GM20431 (cell line): ENCODE measurements at regions not wholly inside any gene's neighbourhood (a gene's known extent, or its start where the extent isn't known, plus 50 kb on each side); places are given as distances from the start of the nearest gene placed in this dataset.

Source experiments
- in situ Hi-C: fragments of 300-500 bp; cut with MseI, MboI; formaldehyde crosslinking; loops from one replicate; pipeline ENCODE4 v1.15.0; 2020; ENCODE audit warnings: low sequenced_read_pairs; ENCODE audit not compliant: unreplicated experiment

DNA sequence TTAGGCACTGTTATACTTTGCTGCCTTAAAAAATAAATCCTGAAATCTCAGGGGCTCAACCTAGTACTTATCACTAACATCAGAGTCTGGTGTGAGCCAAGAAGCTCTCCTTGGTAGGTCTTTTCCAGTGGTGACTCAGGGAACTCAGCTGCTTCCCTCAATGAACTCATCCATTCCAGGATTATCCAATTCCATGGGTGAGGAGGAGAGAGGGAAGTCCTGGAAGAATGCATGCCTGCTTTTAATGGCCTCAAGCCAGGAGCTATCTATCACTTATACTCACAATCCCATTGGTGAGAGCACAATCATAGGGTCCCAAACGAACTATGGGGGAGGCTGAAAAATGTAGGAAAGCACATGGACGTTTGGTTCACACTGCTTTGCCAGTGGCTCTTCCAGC, 113.6 kb downstream of the POLR2M start:
- in situ Hi-C loops, result no loop called here

DNA sequence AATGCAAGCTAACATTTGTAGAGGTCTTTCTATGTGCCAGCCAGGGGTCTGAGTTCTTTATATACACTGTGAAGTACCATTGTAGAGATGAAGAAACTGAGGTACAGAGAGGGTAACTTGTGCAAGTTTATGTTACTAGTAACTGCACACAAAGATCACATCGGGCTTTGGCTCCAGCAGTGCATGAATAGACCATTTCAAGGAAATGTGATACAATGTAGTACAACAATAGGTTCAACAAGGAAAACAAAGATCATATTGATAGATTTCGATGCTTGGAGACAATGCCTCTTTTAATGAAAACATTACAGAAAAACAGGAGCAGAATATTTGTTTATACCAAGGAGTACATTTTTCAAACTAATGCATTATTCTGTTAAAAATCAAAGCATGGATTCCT, 115.3 kb downstream of the POLR2M start:
- in situ Hi-C loops, result no loop called here

DNA sequence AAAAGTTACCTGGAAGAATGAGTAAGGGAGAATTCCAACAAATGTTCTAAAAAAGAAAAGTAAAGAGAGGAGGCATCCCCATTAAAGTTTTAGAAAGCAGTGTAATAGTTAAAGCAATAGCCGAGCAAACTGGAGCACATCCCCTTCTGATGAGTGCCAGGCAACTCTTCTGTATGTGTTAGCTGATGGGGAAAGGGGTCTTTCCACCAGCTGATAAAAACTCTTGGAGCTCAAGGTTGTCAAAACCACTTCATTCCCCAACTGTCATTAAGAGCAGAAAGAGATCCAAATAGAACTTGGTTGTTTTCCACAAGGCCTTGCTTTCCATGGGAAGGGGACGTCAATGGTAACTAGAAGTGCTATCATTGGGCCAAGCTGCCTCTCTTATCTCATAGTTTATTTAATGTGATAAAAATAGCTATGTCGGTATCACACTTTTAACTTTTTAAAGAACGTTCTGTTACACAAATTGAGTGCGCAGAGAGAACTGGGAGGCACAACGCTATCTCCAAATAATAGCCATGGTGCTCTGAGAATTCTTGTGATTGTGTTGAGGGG, 116.9 kb downstream of the POLR2M start:
- in situ Hi-C loops, result no loop called here

DNA sequence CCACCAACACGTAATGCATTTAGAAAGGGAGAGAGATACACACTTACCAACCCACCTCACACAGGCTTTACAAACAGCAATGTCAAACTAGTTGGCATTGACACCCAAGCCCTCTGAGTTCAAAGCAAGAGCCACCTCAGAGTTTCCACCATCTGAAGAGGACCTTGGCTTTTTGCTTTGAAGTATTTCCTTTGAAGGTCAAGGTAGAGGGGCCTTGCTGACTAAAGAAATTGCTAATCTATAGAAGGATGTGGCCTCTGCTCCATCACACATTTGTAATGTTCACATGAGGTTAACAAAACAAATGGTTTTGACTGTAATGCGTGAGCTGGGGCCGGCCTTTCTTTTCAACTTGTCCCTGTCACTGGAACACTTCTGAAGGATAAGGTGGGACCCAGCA, 117.7 kb downstream of the POLR2M start:
- in situ Hi-C loops, result no loop called here

DNA sequence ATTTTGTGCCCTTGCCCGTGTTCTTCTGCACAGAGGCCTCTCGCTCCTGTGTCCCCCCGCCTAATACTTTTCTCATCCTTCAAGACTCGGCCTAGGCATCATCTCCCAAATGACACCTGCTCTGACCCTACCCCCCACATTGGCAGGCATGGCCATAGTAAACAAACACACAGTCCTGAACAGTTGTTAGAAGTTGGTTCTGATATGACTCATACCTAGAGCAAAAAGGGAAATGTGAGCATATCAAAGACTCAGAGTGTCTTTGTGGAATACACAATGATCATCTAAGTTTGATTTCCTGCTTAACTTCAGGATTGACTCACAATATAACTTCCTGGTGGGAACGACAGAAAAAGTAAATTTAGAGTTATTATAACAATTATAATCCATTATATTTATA, 120.5 kb downstream of the POLR2M start:
- in situ Hi-C loops, result no loop called here

DNA sequence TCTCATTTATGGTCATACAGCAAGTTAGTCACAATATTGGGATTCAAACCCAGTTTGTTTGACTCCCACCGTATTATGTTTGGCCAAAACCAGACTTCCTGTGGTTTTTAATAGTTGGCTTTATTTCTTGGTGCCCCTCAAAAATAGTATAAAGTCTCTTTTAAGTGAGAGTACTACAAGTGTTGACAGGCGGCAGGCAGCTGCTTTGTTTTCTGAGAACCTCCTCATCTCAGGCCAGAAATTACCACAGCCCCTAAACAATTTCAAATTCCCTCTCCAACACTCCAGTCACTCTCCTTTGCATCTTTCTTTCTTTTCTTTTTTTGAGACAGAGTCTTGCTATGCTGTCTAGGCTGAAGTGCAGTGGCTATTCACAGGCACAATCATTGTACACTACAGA, 121.5 kb downstream of the POLR2M start:
- in situ Hi-C loops, result no loop called here

DNA sequence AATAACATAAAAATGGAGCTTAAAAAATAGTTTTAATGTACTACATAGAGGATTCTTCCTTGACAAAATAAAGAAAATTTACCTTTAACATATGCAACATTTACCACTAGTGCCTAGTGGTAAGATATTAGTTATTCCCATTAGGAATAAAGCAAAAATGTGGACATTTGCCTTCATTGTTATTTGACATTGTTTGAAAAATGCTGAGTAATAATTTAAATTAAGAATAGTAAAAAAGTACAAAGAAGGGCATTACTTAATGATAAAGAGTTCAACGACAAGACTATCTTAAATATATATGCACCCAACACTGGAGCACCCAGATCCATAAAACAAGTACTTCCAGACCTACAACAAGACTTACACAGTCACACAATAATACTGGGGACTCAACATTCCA, 125.7 kb downstream of the POLR2M start:
- in situ Hi-C loops, result no loop called here

DNA sequence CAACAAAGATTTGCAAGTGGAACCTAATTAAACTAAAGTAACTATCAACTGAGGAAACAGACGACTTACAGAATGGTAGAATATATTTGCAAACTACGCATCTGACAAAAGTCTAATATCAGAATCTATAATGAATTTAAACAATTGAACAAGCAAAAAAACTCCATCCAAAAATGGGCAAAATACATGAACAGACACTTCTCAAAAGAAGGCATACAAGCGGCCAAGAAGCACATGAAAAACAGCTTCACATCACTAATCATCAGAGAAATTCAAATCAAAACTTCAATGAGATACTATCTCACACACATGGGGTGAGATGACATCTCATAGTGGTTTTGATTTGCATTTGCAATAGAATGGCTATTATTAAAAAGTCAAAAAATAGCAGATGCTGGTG, 128.6 kb downstream of the POLR2M start:
- in situ Hi-C loops, result no loop called here

DNA sequence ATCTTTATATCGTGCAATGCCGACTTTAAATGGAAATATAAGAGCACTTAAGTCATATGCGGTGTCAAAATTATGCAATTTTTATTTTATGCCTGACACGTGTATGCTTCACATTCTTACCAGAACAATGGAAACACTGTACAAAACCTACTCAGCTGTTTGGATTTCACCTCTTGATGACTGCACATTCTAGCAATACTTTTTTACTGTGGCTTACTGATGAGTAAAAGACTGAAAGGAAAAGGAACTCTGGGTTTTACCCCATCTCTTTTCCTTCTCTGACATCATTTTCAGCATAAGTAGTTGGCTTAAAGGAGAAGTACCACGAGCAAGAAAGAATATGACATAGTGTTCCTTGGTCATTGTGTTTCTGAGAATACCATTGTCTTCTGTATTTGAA, 142.8 kb downstream of the POLR2M start:
- in situ Hi-C loops, result no loop called here

DNA sequence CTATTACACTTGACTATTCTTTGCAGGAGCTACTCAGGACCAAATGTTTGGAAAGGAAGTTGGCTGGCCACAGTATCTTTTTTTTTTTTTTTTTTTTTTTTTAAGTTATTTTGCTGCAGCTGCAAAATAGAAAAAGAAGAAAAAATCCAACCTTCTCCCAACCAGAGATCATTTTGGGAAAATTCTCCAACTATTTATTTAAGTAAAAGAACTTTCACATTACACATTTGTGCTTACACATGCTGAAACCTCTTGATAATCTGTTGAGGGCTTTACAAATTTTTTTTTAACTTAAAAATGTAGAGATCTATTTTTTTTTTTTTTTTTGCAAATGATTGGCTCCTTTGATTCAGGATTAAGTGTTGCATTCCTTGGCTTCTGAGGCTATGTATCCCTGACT, 148.0 kb downstream of the POLR2M start:
- in situ Hi-C loops, result loop anchor here (25.0 kb wide), 1 partner anchor 217 kb away; no protein-coding TSS in a partner anchor

DNA sequence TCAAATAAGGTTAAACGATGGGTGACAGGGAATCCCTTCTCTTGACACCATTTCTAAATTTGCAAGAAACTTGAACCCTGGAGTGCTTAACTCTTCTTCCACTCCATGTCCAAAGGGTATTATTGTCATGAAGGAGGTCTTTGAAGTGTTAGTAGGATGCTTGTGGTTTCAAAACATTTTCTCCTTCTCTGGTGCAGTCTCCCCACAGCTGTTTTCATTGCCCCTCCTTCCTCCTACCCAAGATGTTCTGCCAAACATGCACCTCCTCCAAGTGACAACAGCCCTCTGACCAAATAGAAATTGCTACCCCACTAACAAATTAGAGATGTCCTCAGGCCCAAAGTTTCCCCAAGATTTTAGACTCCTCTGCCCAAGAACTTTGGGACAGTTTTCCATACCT, 151.4 kb downstream of the POLR2M start:
- in situ Hi-C loops, result loop anchor here (25.0 kb wide), 1 partner anchor 221 kb away; no protein-coding TSS in a partner anchor

DNA sequence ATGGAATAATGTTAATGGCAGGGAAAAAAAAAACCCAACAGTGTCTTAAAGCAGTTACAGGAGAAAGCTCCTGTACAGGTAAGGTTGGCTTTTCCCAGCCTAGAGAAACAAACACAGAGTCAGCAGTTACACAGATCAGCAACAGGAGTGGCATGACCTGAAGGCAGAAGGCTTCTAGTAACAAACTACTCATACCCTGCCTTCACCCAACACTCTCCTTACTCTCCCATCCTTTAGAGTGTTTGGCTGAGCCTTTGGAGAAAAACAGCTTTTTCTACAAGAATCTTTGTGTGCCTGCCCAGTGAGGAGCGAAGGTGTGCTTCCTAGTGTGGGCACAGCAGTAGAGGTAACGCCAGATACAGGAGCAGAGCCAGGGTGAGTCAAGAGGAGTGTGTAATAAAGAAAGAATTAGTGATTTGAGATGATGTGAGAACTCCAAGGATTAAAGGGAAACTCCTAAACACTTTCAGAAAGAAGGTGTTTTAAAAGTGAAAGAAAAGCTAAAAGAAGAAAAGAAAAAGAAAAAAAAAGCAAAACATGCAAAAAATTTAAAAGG, 152.7 kb downstream of the POLR2M start:
- in situ Hi-C loops, result loop anchor here (25.0 kb wide), 1 partner anchor 222 kb away; no protein-coding TSS in a partner anchor

DNA sequence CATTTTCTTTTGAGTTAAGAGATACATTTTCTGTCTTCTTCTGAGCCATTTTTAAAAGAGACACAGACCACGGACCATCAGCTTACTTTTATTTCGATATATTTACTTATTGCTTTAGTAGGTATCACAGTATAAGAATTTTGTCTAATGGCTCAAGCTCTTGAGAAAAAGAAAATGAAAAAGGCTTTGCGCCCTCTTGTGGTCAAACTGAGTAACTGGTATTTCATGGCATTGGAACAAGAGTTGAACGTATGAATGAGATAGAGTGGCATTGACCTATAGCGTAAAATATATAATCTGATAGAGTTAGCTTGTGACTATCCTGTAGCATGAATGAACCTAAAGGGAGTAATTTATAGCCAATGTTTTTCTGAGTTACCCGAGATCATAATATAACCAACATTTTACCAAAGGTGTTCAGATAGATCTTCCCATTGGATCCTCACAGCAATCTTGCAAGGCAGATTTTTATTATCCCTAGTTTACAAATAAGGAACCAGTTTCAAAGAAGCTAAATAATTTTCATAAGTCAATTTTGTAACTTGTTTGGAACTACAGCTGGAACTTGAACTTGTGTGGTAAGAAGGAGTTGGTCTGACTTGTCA, 154.6 kb downstream of the POLR2M start:
- in situ Hi-C loops, result loop anchor here (25.0 kb wide), 1 partner anchor 224 kb away; no protein-coding TSS in a partner anchor

DNA sequence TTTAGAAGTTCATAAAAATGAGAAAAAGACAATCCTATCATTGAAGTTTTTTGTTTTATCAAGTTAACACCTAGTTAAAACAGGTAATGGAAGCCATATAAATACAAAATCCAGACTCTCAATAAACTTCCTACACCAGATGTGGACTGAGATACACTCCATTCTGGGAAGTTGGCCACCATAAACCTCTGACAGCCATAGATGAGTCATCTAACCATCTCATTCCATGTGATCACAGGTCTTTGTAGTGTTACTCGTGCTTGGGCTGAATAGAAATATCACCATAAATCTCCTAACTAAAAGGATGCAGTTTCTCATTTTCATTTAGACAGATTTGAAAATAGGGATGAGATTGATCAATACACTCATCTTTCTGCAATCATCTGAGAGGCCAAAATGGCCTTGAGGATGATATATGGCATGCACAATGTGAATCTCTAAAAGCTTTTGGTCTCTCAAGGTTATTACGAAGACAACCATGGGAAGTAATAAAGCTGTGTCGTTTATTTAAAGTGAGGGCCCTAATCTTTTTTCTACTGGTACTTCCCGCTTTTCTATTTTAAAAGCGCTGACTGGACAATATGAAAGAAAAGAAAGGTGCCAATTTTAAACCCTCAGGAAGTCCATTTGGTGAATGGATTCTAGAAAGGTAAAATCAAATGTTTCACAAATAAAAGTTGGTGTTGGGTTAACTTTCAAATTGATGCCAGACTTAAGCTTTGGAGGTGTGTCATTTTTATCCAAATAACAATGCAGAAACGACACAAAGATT, 155.5 kb downstream of the POLR2M start:
- in situ Hi-C loops, result loop anchor here (25.0 kb wide), 1 partner anchor 225 kb away; no protein-coding TSS in a partner anchor

DNA sequence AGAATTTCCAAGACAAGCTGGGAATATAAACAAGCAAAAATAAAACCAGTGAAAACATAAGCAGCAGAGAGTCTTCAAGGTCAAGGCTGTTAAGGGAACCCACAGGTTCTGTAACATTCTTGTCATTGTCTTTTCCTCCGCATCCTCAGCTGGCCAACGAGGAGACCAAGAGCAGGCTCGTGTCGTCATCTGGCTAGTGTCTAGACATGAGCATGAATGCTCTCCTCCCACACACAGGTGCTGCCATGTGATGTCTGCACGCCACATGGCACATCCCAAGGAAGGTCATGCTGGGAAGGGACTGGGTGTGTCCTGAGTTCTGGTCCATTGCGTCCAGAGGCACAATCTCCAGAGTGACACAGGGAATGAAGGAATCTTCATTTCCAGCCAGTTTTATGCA, 156.2 kb downstream of the POLR2M start:
- in situ Hi-C loops, result loop anchor here (25.0 kb wide), 1 partner anchor 225 kb away; no protein-coding TSS in a partner anchor

DNA sequence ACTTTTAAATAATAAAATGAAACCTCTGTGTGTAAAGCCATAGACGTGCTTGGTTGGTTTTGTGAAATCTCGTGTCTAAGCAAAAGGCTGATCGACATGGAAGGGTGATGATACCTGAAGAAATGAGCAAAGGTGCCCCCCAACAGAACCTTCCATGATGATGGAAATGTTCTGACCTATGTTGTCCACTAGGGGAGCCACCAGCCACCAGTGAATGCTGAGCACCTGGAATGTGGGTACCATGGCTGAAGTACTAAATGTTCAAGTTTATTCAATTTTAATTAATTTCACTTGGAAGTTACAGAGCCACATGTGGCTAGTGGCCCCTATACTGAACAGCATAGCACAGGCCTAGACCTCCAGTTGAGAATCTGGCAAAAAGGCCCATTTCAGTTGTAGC, 158.8 kb downstream of the POLR2M start:
- in situ Hi-C loops, result loop anchor here (25.0 kb wide), 1 partner anchor 228 kb away; no protein-coding TSS in a partner anchor

DNA sequence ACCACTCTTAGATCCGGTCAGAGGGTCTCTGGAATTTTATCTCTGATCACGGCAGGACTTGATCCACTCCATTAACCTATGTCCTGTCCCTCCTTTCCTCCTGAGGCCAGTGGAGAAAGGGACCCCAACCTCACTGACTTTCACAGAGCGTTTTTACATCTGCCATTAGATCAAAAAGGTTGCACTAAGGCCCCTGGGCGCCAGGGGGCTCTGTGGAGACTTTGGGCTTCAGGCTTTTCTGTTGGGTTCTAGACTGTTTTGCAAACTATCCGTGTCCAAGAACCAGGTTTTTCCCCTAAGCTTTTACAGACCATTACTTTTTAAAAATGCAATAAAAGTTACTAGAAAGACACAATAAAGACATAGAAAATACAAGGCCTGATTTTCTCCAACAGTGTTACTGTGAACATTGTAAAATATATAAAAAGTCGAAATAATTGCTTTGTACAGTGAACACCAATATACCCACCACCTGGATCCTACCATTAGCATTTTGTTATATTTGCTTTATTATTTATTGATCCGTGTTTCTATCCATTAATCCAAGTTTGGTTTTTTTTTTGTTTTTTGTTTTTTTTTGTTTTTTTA, 159.7 kb downstream of the POLR2M start:
- in situ Hi-C loops, result loop anchor here (25.0 kb wide), 1 partner anchor 229 kb away; no protein-coding TSS in a partner anchor

DNA sequence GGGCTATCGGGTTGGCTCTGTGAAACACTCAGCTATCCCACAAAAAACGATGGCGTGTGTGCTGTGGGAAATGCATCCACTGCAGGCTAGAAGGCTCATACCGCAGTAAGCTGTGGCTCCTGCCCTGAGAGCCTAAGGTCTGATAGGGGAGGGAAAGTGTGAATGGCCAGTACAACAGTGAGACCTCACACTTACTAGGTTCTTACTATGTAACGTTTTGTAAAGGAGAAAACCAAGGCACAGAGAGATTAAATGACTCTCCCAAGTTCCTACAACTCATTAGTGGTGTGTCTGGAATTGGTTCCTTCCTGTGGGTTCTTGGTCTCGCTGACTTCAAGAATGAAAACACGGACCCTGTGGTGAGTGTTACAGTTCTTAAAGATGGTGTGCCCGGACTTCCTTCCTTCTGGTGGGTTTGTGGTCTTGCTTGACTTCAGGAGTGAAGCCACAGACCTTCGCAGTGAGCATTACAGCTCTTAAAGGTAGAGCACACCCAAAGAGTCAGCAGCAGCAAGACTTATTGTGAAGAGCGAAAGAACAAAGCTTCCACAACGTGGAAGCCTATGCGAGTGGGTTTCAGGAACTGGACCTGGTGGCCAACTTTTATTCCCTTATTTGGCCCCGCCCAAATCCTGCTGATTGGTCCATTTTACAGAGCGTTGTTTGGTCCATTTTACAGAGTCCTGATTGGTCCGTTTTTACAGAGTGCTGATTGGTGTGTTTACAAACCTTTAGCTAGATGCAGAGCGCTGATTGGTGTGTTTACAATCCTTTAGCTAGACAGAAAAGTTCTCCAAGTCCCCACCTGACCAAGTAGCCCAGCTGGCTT, 161.7 kb downstream of the POLR2M start:
- in situ Hi-C loops, result loop anchor here (25.0 kb wide), 1 partner anchor 231 kb away; no protein-coding TSS in a partner anchor

DNA sequence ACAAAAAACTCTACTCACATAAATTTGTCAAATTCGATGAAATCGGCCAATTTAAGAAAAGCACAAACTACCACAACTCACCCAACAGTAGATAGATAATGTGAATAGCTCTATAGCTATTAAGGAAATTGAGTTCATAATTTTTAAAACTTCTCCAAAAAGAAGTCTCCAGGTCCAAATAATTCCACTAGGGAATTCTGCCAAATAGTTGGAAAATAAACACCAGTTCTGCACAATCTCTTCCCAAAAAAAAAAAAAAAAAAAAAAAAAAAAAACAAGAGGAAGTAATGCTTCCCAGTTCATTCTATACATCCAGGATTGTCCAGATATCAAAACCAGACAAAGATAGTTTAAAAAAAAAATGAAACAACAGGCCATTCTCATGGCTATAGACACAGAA, 164.2 kb downstream of the POLR2M start:
- in situ Hi-C loops, result loop anchor here (25.0 kb wide), 1 partner anchor 233 kb away; no protein-coding TSS in a partner anchor
